DOHH2 (cell line): ENCODE measurements at regions not wholly inside any gene's neighbourhood (a gene's known extent, or its start where the extent isn't known, plus 50 kb on each side); places are given as distances from the start of the nearest gene placed in this dataset.
"Not testable (repeated sequence)": the region's sequence is repeated elsewhere in the genome, so short reads cannot be mapped to it uniquely, and the experiment has no call there.

Experiments
- H3F3A ChIP-seq: fragments of 200-600 bp; sonication (generic), shearing (Covaris generic); 2 replicates; pipeline ENCODE4 v1.6.0; 2016; ENCODE audit warnings: antibody characterized with exemption, mild to moderate bottlenecking; ENCODE audit not compliant: control insufficient read depth, insufficient read depth
- H3K27ac ChIP-seq: fragments of 200-600 bp; sonication (generic); 2 replicates; pipeline ENCODE4 v1.5.1; 2014; ENCODE audit warnings: low read depth, mild to moderate bottlenecking, low read length, moderate library complexity
- H3K27me3 ChIP-seq: fragments of 200-600 bp; sonication (generic); 2 replicates; pipeline ENCODE4 v1.6.1; 2014; ENCODE audit warnings: mild to moderate bottlenecking, low read length, mixed read lengths; ENCODE audit not compliant: control insufficient read depth
- H3K36me3 ChIP-seq: fragments of 200-600 bp; sonication (generic); 2 replicates; pipeline ENCODE4 v1.6.1; 2014; ENCODE audit warnings: mild to moderate bottlenecking, low read length, moderate library complexity, mixed read lengths; ENCODE audit not compliant: control insufficient read depth
- H3K4me1 ChIP-seq: fragments of 200-600 bp; sonication (generic); 2 replicates; pipeline ENCODE4 v1.6.1; 2014; ENCODE audit warnings: mild to moderate bottlenecking, low read length, mixed read lengths; ENCODE audit not compliant: control insufficient read depth
- H3K4me2 ChIP-seq: fragments of 200-600 bp; sonication (generic); 2 replicates; pipeline ENCODE4 v1.6.0; 2014; ENCODE audit warnings: mild to moderate bottlenecking, low read length, moderate library complexity
- H3K4me3 ChIP-seq: fragments of 200-600 bp; sonication (generic); 2 replicates; pipeline ENCODE4 v1.5.1; 2014; ENCODE audit warnings: mild to moderate bottlenecking, low read length, mixed read lengths
- H3K79me2 ChIP-seq: fragments of 200-600 bp; sonication (generic); 2 replicates; pipeline ENCODE4 v1.6.1; 2014; ENCODE audit warnings: mild to moderate bottlenecking, low read length, mixed read lengths; ENCODE audit not compliant: control insufficient read depth
- H3K9me2 ChIP-seq: fragments of 200-600 bp; sonication (generic); replicated peaks from 2 replicates; pipeline ENCODE4 v1.6.1; 2014; ENCODE audit warnings: mild to moderate bottlenecking, low read length, mixed read lengths; ENCODE audit not compliant: control insufficient read depth
- H3K9me3 ChIP-seq: fragments of 200-600 bp; sonication (generic); 2 replicates; pipeline ENCODE4 v1.6.1; 2014; ENCODE audit warnings: antibody characterized with exemption, low read length, mixed read lengths; ENCODE audit not compliant: control insufficient read depth, insufficient read depth
- H4K20me1 ChIP-seq: fragments of 200-600 bp; sonication (generic); 2 replicates; pipeline ENCODE4 v1.6.0; 2014; ENCODE audit warnings: low read depth, mild to moderate bottlenecking, antibody characterized with exemption, low read length, moderate library complexity; ENCODE audit not compliant: control insufficient read depth, insufficient read depth
- EZH2phosphoT487 ChIP-seq: fragments of 200-600 bp; sonication (generic); IDR thresholded peaks from 2 replicates; pipeline ENCODE4 v1.6.1; 2017; ENCODE audit warnings: borderline replicate concordance, mild to moderate bottlenecking, antibody characterized with exemption, low read length, moderate library complexity, mixed read lengths
- TF ChIP-seq, protein P1 (sequence below): fragments of 200-600 bp; sonication (generic); IDR thresholded peaks from one replicate; pipeline ENCODE4 v1.5.1; 2014; ENCODE audit warnings: antibody characterized with exemption, mild to moderate bottlenecking, low read depth, low read length; ENCODE audit not compliant: poor library complexity, severe bottlenecking

DNA sequence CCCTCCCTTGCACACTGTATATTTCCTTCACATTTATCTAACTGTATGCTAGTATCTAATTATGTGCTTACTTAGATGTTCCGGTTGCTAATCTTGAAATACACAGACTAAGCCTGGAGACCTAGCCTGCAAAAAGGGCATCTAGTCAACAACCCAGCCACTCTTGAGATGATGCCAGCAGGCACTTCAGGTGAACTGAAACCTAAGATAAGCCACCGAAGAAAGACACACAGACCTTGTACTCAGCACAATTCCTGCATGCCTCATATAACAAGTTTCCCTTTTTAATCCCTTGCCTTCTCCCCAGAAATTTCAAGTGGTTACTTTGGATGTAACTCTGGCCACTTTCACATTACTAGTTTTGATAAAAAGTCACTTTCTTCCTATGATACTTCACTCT lies 2506.6 kb downstream of the ARAP2 start:
- H3F3A ChIP-seq, result no peaks in the 10 kb centered on the region
- no peak overlapping the region for H3K4me3 ChIP-seq
- no peaks in the 10 kb centered on the region for H3K4me1 ChIP-seq
- no peak overlapping the region for H3K27ac ChIP-seq
- no peaks in the 10 kb centered on the region for H3K9me3 ChIP-seq
- no peaks in the 10 kb centered on the region for H3K9me2 ChIP-seq
- no peaks in the 10 kb centered on the region for H4K20me1 ChIP-seq
- H3K79me2 ChIP-seq, result no peaks in the 10 kb centered on the region
- TF ChIP-seq, protein P1, sequence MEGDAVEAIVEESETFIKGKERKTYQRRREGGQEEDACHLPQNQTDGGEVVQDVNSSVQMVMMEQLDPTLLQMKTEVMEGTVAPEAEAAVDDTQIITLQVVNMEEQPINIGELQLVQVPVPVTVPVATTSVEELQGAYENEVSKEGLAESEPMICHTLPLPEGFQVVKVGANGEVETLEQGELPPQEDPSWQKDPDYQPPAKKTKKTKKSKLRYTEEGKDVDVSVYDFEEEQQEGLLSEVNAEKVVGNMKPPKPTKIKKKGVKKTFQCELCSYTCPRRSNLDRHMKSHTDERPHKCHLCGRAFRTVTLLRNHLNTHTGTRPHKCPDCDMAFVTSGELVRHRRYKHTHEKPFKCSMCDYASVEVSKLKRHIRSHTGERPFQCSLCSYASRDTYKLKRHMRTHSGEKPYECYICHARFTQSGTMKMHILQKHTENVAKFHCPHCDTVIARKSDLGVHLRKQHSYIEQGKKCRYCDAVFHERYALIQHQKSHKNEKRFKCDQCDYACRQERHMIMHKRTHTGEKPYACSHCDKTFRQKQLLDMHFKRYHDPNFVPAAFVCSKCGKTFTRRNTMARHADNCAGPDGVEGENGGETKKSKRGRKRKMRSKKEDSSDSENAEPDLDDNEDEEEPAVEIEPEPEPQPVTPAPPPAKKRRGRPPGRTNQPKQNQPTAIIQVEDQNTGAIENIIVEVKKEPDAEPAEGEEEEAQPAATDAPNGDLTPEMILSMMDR, result no peak
- TF ChIP-seq EZH2phosphoT487, result no peak
- H3K4me2 ChIP-seq, result no peak overlapping the region
- H3K36me3 ChIP-seq, result no peaks in the 10 kb centered on the region
- no peaks in the 10 kb centered on the region for H3K27me3 ChIP-seq

- Histone ChIP-seq H3K27ac (no peak overlapping the region), H3K36me3 (no peaks in the 10 kb centered on the region), H3F3A (no peaks in the 10 kb centered on the region), H3K4me3 (no peak overlapping the region), H3K4me2 (no peak overlapping the region), H3K27me3 (no peaks in the 10 kb centered on the region), H3K9me3 (no peaks in the 10 kb centered on the region), H3K4me1 (no peaks in the 10 kb centered on the region), H3K9me2 (no peaks in the 10 kb centered on the region), H4K20me1 (no peaks in the 10 kb centered on the region), H3K79me2 (no peaks in the 10 kb centered on the region)
- no peak for TF ChIP-seq EZH2phosphoT487
- TF ChIP-seq, protein P1, result no peak
These were observed 2504.3 kb downstream of the ARAP2 start for GRCh38 chr4:33739884-33740632.

DNA sequence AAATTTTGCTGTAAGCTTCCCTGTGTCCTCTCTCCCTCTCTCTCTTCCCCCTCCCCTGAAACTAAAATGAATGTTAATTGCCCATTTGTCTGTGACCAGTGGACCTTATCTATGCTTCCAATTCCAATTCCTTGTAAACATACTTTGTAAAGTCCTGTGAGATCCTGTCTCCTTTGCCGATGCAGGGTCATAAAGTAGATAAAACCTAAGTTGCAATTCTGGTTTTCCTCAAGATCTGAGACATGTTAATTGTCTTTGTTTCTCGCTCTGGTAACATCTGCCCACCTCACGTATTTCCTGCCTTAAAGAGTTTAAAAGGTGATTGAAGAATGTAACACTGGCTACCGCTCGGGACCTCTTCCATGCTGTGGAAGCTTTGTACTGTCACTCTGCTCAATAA lies 2503.4 kb downstream of the ARAP2 start:
- H3K27ac ChIP-seq, H3F3A ChIP-seq, H3K79me2 ChIP-seq, H3K4me2 ChIP-seq, H3K4me1 ChIP-seq, H3K9me3 ChIP-seq, H3K9me2 ChIP-seq, H3K27me3 ChIP-seq, H3K4me3 ChIP-seq, H3K36me3 ChIP-seq, H4K20me1 ChIP-seq: not testable (repeated sequence)

DNA sequence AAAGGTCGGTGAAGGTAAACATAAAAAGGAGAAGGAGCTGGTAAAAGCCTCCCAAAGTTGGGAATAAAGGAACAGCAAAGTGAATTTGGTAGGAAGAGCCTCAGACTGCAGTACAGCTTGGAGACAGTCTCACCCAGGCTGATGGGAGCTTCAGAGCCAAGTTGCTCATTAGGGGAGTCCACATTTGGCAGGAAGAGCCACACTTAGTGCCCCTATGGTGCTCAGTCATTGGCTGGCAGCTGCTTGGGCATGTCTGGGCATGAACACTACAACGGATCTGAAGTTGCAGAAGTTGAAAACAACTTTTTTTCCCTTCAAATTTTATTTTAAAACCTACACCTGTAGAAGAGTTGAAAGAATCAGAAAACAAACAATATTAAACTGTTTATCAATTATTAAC lies 2497.3 kb downstream of the ARAP2 start:
- no peaks in the 10 kb centered on the region for H4K20me1 ChIP-seq
- no peaks in the 10 kb centered on the region for H3K9me3 ChIP-seq
- no peak overlapping the region for H3K4me3 ChIP-seq
- TF ChIP-seq, protein P1, result no peak
- TF ChIP-seq EZH2phosphoT487, result no peak
- no peaks in the 10 kb centered on the region for H3K79me2 ChIP-seq
- no peaks in the 10 kb centered on the region for H3F3A ChIP-seq
- H3K4me1 ChIP-seq, result no peaks in the 10 kb centered on the region
- H3K27me3 ChIP-seq, result no peaks in the 10 kb centered on the region
- H3K27ac ChIP-seq, result no peak overlapping the region
- H3K4me2 ChIP-seq, result no peak overlapping the region
- H3K36me3 ChIP-seq, result no peaks in the 10 kb centered on the region
- H3K9me2 ChIP-seq, result no peaks in the 10 kb centered on the region
